ENCODE measurements at regions not wholly inside any gene's neighbourhood (a gene's known extent, or its start where the extent isn't known, plus 50 kb on each side); places are given as distances from the start of the nearest gene placed in this dataset.

- H3K36me3 ChIP-seq (ENCODE audit: low read depth) = no peaks in the 10 kb centered on the region
- no peaks in the 10 kb centered on the region for H3K9me2 ChIP-seq (ENCODE audit: insufficient read depth)
- H3K27ac ChIP-seq = no peak overlapping the region
- no peak overlapping the region for H3K9ac ChIP-seq
- no peaks in the 10 kb centered on the region for H3F3A ChIP-seq (ENCODE audit: insufficient read depth)
- no peak for DNase-seq
- H3K4me1 ChIP-seq (ENCODE audit: insufficient read depth) = no peaks in the 10 kb centered on the region
- no peaks in the 10 kb centered on the region for H3K79me2 ChIP-seq (ENCODE audit: insufficient read depth)
- no peak overlapping the region for H2AFZ ChIP-seq
- in situ Hi-C loops (cut with MboI) = no loop called here
- H3K9me3 ChIP-seq (ENCODE audit: low read depth) = no peaks in the 10 kb centered on the region
- no peaks in the 10 kb centered on the region for H3K27me3 ChIP-seq (replicated peaks; ENCODE audit: insufficient read depth)
- 88 to 95% methylated on average over 2 of the region's 2 CpGs for WGBS, 2 experiments (ENCODE audit: low coverage in 1 of 2, low lambda C conversion rate in 2 of 2, missing lambda C conversion rate in 2 of 2)
- H3K4me2 ChIP-seq (ENCODE audit: unreplicated experiment) = no peak overlapping the region
- TF ChIP-seq EZH2 (IDR thresholded peaks at IDR 0.05; ENCODE audit: insufficient read depth, poor library complexity, severe bottlenecking) = no peak
- no peak for TF ChIP-seq EZH2phosphoT487 (IDR thresholded peaks at IDR 0.05; ENCODE audit: insufficient read depth, low read depth)
- H3K4me3 ChIP-seq = no peak overlapping the region
- no peaks in the 10 kb centered on the region for H4K20me1 ChIP-seq (ENCODE audit: insufficient read depth)
Observed at GRCh38 chr21:35465741-35466140, 416.6 kb upstream of the RUNX1 start.

GRCh38 chr21:35461700-35462099 lies 412.6 kb upstream of the RUNX1 start:
- in situ Hi-C loops (cut with MboI) = no loop called here
- TF ChIP-seq EZH2 (IDR thresholded peaks at IDR 0.05; ENCODE audit: insufficient read depth, poor library complexity, severe bottlenecking) = no peak
- no peak for TF ChIP-seq EZH2phosphoT487 (IDR thresholded peaks at IDR 0.05; ENCODE audit: insufficient read depth, low read depth)
- Histone ChIP-seq H4K20me1 (ENCODE audit: insufficient read depth) (no peaks in the 10 kb centered on the region), H3K9me2 (ENCODE audit: insufficient read depth) (no peaks in the 10 kb centered on the region), H3F3A (ENCODE audit: insufficient read depth) (no peaks in the 10 kb centered on the region), H3K9me3 (ENCODE audit: low read depth) (no peaks in the 10 kb centered on the region), H3K4me1 (ENCODE audit: insufficient read depth) (no peaks in the 10 kb centered on the region), H3K4me2 (ENCODE audit: unreplicated experiment) (no peak overlapping the region), H3K4me3 (no peak overlapping the region), H3K79me2 (ENCODE audit: insufficient read depth) (no peaks in the 10 kb centered on the region), H3K27me3 (replicated peaks; ENCODE audit: insufficient read depth) (no peaks in the 10 kb centered on the region), H2AFZ (no peak overlapping the region), H3K36me3 (ENCODE audit: low read depth) (no peaks in the 10 kb centered on the region), H3K27ac (no peak overlapping the region), H3K9ac (no peak overlapping the region)
- DNase-seq = no peak
- WGBS, 2 experiments (ENCODE audit: low coverage in 1 of 2, low lambda C conversion rate in 2 of 2, missing lambda C conversion rate in 2 of 2) = 68 to 80% methylated on average over 2 of the region's 2 CpGs

GRCh38 chr21:35460441-35460840 lies 411.3 kb upstream of the RUNX1 start:
- Histone ChIP-seq H3K4me1 (ENCODE audit: insufficient read depth) (no peaks in the 10 kb centered on the region), H2AFZ (no peak overlapping the region), H3K27me3 (replicated peaks; ENCODE audit: insufficient read depth) (no peaks in the 10 kb centered on the region), H3F3A (ENCODE audit: insufficient read depth) (no peaks in the 10 kb centered on the region), H4K20me1 (ENCODE audit: insufficient read depth) (no peaks in the 10 kb centered on the region), H3K4me3 (no peak overlapping the region), H3K4me2 (ENCODE audit: unreplicated experiment) (no peak overlapping the region), H3K27ac (no peak overlapping the region), H3K9me3 (ENCODE audit: low read depth) (no peaks in the 10 kb centered on the region), H3K36me3 (ENCODE audit: low read depth) (no peaks in the 10 kb centered on the region), H3K9me2 (ENCODE audit: insufficient read depth) (no peaks in the 10 kb centered on the region), H3K79me2 (ENCODE audit: insufficient read depth) (no peaks in the 10 kb centered on the region), H3K9ac (no peak overlapping the region)
- no peak for DNase-seq
- in situ Hi-C loops (cut with MboI) = no loop called here
- TF ChIP-seq EZH2phosphoT487 (IDR thresholded peaks at IDR 0.05; ENCODE audit: insufficient read depth, low read depth) (no peak), EZH2 (IDR thresholded peaks at IDR 0.05; ENCODE audit: insufficient read depth, poor library complexity, severe bottlenecking) (no peak)
- WGBS, 2 experiments (ENCODE audit: low coverage in 1 of 2, low lambda C conversion rate in 2 of 2, missing lambda C conversion rate in 2 of 2) = 91 to 95% methylated on average over 9 of the region's 9 CpGs

GRCh38 chr21:35458405-35458804 lies 409.3 kb upstream of the RUNX1 start:
- Histone ChIP-seq H3K36me3 (ENCODE audit: low read depth) (no peaks in the 10 kb centered on the region), H3K4me2 (ENCODE audit: unreplicated experiment) (no peak overlapping the region), H3K9ac (no peak overlapping the region), H4K20me1 (ENCODE audit: insufficient read depth) (no peaks in the 10 kb centered on the region), H3K79me2 (ENCODE audit: insufficient read depth) (no peaks in the 10 kb centered on the region), H3K9me2 (ENCODE audit: insufficient read depth) (no peaks in the 10 kb centered on the region), H3K9me3 (ENCODE audit: low read depth) (no peaks in the 10 kb centered on the region), H3K27me3 (replicated peaks; ENCODE audit: insufficient read depth) (no peaks in the 10 kb centered on the region), H3K4me1 (ENCODE audit: insufficient read depth) (no peaks in the 10 kb centered on the region), H2AFZ (no peak overlapping the region), H3F3A (ENCODE audit: insufficient read depth) (no peaks in the 10 kb centered on the region), H3K4me3 (no peak overlapping the region), H3K27ac (no peak overlapping the region)
- in situ Hi-C loops (cut with MboI) = no loop called here
- DNase-seq = no peak
- 94 to 95% methylated on average over 5 of the region's 5 CpGs for WGBS, 2 experiments (ENCODE audit: low coverage in 1 of 2, low lambda C conversion rate in 2 of 2, missing lambda C conversion rate in 2 of 2)
- TF ChIP-seq EZH2phosphoT487 (IDR thresholded peaks at IDR 0.05; ENCODE audit: insufficient read depth, low read depth) (no peak), EZH2 (IDR thresholded peaks at IDR 0.05; ENCODE audit: insufficient read depth, poor library complexity, severe bottlenecking) (no peak)
